Cerebellar cortex (tissue), 1 donor: ENCODE measurements at regions not wholly inside any gene's neighbourhood (a gene's known extent, or its start where the extent isn't known, plus 50 kb on each side); places are given as distances from the start of the nearest gene placed in this dataset.

ENCODE experiments used
- DNase-seq: peaks from one replicate; pipeline ENCODE4 v3.0.0-alpha.2; 2015; ENCODE audit warnings: low spot score

DNA sequence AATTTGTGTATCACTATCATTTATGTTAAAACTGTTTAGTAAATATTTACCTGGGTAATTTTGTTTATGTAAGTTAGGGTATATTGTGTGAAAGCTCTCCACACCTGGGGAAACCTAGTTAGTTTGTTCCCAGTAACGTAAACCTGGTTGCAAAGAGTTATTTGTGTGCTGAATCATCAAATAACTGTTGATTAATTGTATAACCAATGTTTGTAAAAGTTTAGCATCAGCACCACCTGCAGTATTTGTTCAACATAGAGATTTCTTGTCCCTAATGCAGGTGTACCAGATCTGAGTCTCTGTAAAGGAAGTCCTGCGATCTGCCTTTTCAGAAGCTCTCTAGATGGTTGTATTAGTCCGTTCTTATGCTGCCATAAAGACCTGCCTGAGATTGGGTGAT, 440.4 kb downstream of the COL12A1 start:
- no peak for DNase-seq

DNA sequence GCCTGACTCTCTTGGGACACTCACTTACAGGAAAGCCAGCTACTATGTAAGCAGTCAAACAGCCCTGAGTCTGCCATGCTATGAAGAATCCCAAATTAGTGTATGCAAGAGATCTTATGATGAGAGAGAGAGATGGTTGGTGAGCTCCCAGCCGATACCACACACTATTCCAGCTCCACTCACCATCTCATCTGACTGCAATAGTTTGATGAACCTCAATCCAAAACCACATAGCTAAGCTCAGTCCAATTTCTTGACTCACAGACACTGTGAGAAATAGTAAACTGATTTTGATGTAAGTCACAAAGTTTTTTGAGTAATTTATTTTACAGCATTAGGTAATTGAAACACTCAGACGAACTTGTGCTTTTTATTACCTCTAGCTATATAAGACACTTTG, 441.4 kb downstream of the COL12A1 start:
- no peak for DNase-seq

DNA sequence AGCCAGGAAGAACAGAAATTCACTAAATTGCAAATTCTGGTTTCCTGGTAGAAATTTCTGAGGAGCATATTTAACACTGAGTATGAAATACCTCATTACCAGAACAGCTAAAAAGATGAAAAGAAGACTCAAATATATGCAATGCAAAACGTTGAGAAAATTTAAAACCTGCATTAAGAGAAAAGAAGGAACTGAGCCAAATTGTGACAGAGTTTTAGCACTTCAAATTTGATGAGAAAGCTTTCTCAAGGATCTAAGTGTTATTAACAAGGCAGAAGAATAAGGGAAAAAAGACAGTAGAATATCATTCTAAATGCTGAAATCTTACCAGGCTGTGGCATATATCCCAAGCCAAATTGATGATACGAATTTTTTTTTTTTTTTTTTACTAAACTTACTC, 443.0 kb downstream of the COL12A1 start:
- no peak for DNase-seq

DNA sequence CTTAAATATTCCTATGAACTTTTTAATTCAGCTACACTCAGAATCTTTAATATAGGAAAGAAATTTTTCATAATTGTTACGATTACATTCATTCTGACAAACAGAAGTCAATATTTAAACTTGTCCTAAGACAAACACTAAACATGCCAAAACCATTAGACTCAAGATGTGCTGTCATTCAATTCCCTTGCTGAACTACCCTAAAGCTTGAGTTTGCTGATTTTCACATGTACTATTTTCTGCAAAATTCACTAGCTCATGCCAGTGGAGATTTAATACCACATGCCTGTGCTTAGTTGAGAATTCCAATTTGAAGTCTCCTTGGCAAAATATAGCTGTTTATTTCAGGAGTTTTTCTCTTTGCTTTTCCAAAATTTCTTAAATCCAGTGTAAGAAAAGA, 448.0 kb downstream of the COL12A1 start:
- DNase-seq, result no peak

DNA sequence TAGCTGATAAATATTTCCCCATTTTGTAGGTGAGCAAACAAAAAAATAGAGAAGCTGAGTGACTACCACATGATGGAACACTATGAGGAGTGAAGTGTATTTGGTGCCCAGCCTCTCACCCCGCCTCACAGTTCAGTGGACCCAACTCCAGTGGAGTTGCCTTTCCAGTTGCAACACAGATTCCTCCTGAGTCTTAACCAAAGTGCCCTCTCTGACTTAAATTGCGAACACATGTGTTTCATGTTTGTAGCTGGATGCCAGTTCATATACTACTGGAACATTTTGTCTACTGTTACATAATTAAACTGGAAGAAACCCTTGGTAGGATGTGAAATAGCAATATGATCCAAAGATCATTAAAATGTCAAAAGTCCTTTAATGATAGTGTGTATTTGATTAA, 448.9 kb downstream of the COL12A1 start:
- DNase-seq, result no peak

DNA sequence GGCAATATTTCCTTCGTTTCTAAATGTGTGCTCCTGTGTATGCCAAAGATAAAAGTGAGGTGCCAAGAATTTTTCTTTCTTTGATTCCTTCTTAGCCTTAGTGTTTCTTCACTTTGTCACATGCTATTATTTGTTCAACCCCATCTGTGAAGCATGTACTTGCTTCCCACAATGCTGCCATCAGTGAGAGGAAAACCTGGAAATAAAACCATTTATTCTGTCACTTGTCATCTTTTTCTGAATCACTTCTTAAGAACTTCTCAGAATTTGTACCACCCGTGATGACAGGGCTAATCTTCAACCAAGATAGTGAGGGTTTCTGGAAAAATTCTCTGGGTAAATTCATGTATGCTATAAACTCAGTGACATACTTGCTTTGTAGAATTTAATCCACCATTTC, 450.1 kb downstream of the COL12A1 start:
- DNase-seq, result no peak

DNA sequence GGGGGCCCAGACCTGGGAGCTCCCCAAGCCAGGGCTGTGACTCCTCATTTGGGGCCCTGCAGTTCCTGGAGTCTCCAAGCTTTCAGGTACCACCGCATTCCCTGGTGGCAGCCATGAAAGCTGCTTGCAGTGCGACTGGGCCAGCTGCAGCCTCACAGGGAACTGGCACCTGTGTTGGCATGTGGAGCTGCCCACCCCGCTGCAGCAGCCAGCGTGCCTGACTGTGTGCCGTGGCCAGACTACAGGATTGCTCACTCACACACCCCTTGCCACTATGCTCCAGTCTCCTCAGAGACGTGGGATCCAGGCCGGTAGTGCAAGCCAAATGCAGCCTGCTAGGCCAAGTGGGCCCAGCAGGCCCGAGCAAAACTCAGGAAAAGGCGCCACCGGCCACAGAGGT, 450.7 kb downstream of the COL12A1 start:
- DNase-seq, result no peak

DNA sequence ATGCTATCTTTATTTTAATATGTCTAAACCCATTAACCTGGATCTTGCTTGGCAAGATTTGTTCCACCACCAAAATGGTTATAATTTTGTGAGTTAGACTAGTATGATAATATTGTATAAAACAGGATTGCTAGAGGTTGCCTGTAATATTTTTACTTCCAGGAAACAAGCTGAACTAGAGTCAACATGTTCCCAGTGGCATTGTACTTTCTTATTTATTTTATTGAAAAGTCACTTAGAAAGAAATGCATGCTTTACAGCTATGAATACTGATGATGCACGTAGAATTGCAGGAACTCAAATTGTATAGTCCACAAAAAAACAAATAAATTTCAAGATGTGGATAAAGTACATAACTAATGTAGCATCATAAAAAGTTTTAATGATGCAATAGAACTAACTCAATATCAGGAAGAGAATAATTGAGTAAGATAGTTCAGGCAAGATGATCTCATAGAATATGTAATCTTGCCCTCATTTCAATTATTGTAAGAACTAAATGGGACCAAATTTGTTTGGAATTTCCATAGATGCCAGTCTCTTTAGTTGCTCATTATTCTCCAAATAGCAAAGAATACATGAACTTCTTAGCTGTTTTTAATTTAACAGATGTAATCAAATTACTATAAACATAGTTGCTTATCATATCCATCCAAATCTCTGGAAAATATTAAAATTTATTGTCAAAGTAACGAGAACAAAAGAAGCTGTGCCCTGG, 451.8 kb downstream of the COL12A1 start:
- no peak for DNase-seq

DNA sequence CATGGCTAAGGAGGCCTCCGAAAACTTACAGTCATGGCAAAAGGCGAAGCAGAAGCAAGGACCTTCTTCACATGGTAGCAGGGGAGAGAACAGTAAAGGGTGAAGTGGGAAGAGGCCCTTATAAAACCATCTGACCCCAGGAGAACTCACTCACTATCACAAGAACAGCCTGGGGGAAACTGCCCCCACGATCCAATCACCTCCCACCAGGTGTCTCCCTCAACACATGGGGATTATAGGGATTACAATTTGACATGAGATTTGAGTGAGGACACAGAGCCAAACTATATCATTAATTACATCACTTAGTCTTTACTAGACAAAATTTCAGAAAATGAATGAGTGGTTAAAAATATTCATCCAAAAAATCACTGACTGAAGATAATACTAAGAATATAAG, 453.6 kb downstream of the COL12A1 start:
- no peak for DNase-seq

DNA sequence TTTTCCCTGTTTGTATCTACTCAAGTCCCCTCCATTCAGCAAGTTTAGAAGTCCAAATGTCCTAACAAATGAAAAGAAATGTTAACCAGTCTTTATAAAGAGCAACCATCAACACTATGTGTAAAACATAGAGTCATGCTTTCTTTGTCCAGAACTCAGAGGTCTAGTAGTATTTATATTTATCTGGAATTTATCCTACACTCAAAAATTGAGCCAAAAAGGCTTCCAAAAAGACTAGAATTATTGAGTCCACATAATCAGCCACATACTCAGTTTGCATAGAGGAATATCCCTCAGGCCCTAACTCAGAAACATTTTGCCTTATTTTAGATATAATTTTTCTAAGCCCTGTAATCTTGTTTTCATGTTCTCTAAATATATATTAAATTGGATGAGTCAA, 455.0 kb downstream of the COL12A1 start:
- DNase-seq, result no peak

DNA sequence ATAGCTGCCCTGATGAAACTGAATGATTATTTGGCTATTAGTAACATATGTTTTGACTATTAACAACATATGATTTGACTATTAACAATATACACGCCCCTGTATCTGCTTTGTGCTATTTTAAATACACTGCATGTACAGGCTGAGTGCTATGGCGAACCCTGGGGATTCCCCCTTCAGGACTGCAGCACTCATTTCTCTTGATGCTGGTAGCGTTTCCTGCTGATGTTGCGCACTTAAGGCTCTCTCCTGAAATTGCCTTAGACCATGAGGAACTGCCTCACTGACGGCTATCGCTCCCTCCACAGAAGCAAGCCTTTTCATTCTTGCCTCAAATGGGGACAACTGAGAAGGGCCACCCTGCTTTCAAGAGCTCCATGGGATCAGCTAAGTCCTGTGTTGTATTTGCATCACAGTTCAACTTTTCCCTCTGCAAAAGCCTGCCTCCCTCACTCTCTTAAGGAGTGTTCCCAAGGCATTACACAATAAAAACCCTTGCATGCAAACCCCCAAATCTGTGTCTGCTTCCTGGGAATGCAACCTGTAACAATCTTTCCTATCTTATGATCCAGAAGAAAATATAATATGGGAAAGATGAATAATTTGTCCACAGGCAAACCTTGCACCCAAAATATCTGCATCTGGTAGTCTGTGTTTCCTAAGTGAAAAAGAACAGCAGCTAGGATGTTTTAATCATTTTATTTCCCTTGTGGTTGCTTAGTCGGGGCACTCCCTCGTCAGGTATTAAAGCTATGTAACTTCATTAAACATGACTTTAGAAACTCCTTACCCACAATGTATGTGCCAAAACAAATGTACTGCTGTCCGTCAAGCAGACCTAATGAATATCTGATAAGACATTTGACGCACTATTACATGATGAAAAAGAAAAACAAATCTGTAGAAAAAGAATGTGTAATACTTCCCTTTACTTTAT, 456.4 kb downstream of the COL12A1 start:
- no peak for DNase-seq

DNA sequence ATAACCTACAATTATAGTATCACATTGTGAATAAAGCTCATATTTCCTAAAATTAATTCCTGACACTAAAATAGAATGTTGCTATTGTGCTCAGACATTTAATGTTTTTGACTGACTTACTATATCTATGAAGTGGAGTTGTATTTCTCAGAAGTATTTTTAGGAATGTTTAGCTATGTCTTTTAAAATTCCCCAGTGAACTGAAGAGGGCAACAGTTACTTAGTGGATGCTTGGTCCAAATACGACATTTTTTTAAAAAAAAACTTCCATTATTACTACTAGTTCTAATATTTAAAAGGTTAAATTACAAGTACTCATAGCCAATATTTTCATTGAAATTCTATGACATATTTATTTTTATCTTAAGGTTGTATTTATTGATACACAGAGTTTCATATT, 460.2 kb downstream of the COL12A1 start:
- DNase-seq, result no peak

DNA sequence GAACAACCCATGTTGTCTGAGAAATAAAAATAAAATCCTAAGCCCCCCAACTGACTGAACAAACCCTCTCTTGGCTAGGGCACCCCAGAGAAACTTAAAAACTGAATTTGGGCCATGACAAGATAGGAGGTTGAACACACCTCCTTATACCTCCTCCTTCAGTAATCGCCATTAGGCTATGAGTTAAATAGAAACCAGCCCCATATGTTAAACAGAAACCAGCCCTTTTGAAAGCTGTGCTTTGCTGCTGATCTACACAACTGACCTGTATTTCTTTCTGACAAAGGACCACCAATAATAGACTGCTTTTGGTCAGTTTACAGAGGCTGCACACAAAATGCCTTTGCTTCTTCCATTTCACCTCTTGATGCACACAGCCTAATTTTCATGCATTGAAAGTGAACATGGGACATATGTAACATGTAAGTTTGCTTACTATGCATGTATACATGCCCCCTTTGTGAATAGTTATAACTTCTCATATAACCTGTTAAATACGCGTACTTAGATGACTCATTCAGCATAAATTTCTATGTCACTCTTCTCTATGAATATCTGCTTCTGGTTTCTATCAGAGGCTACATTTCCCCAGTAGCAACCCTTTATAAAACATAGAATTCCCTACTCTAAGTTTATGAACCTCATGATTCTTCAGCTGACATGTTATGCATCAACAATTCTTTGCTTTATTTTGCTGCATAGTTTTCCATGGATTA, 462.9 kb downstream of the COL12A1 start:
- DNase-seq, result no peak

DNA sequence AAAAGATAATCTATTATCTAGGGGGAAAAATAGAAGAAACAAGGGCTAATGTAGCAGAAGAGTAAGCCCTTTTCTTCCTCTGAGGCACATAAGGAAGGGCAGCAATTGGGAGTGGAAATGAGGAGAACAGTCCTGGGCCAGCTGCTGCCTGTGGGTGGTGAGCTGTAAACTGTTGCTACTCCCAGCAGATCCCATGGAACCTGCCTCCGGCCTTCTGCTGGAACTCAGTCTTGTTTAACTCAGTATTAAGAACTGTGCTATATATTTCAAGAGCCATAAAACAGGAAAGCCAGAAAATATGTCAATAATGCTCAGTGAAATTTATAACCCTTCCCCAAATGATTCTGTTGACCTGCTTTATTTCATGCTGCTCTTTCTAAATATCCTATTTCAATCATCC, 464.2 kb downstream of the COL12A1 start:
- no peak for DNase-seq

DNA sequence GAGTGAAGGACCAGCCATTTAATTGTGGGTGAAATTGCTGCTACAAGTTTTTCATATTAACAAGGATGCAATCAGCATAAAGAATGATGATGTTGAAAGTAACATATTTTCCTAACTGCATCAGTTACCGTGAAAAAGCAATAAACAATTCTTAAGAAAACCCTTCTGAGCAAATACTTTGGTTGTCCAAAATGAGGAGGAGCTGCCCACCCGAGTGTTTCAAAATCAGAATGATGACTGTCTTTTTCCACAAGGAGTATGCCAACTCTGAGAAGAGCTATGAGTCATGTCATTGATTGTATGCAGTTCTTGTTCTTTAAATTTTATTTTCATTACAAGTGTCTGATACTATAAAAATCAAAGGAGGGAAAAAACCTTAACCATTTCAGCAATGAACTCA, 470.5 kb downstream of the COL12A1 start:
- DNase-seq, result no peak

DNA sequence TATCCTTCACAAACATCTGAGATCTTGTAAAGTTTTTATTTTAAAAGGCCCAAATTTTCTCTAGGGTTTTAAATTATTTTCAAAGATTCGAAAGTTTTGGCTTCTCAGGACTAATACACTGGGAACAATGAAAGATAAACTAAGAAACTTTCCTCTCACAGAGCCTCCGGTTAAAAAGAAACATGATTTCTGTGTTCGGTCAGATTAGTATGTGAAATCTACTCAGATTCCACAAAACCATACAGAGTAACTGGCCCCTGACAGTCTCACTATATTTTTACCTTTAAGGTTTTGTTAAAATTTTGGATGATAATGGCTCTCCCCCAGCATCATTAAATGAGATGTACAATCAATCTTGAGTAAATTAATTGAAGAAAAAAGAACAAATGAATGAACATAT, 471.0 kb downstream of the COL12A1 start:
- no peak for DNase-seq

DNA sequence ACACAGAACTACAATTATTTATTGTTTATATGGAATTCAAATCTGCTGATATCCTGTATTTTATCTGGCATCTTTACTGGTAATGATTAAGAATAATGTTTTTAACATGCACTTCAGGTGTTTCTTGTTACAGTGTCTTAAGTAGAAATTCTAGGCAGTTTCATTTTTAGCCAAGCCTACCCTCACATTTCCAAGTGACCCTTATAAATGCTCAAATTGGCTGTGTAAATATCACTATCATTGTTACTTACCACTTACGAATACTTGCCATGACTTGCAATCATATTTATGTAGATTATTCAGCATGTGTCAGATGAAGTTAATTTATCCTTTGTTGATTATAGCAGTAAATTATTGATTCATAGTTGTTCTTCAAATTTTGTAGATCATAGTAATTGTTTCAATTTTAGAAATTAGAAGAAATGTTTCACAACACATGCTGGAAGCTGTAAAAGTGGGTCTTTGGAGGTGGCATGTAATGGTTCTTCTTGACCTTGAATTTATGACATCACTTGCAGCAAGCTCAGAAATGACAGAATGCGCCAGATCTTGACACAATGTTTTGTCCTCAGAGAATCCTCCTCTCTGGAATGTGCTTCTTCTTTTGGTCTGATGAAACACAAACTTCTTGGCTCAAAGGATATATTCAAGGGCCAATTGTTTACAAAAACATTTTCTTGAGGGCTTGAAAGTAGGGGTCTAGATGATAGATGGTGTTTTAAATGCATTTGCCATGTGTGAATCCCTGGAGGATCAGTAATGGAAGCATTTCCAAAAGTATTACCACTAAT, 471.8 kb downstream of the COL12A1 start:
- no peak for DNase-seq

DNA sequence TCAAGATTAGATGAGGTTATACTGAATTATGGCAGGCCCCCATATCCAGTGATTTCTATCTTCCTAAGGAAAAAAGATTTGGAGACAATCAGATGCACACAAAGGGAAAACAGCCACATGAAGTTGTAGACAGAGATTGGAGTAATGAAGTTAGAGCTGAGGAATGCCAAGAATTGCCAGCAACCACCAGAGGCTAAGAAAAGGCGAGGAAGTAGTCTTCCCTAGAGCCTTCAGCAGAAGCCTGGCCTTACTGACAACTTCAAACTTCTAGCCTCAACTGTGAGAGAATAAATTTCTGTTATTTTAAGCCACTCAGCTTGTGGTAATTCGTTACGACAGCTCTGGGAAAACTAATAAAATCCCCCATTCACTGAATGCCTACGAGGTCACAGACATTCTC, 473.9 kb downstream of the COL12A1 start:
- no peak for DNase-seq

DNA sequence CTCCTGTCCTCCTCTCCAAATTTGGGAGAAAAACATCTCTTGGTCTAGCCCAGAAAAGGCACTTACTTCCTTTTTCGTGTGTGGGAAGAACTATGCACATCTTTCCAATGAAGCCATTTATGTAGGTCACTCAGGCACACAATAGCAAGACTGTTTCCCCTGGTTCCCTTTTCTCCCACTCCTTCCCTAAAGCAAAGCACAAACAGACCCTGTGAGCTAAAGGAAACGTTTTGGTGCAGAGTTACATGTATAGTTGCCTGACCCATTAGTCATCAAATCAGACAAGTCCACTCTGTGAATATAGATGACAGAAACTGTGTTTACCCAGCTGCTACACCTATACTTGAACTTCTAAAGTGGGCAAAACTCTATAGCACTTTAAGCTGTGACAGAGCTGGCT, 474.6 kb downstream of the COL12A1 start:
- no peak for DNase-seq

DNA sequence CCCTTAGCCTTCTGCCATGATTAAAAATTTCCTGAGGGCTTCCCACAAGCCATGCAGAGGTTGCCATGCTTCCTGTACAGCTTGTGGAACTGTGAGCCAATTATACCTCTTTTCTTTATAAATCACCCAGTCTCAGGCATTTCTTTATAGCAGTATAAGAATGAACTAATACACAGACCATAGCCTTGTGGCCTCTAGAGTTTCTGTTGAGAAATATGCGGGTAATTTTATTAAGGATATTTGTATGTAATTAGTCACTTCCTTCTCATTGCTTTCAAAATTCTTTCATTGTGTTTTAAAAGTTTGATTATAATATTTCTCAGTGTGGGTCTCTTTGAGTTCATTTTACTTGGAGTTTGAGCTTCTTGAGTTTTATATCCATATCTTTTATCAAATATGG, 484.9 kb downstream of the COL12A1 start:
- no peak for DNase-seq

DNA sequence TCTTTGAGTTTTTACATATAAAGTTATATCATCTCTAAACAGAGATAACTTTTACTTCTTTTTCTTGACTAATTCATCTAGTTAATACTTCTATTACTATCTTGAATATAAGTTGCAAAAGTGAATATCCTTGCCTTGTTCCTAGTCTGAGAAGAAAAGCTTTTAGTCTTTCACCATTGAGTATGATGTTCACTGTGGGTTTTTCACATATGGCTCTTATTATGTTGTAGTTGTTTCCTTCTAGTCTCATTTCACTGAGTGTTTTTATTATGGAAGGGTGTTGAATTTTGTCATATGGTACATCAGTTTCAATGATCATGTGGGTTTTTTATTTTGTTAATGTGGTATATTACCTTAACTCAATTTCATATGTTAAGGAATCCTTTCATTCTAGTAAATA, 488.3 kb downstream of the COL12A1 start:
- no peak for DNase-seq
